PC-3 (cell line): ENCODE measurements at regions not wholly inside any gene's neighbourhood (a gene's known extent, or its start where the extent isn't known, plus 50 kb on each side); places are given as distances from the start of the nearest gene placed in this dataset.

Experiments
- ATAC-seq: fragments of 200-7000 bp; cut with Tn5 transposase; 2 replicates; pipeline ENCODE4 v1.9.1; 2020; ENCODE audit warnings: mild to moderate bottlenecking, moderate library complexity
- BruUV-seq: library from RNA; stranded (reverse); fragments of 400-500 nt; replicated peaks from 2 replicates; lab custom pipeline; 2021; lab: Mats Ljungman, UMichigan
- CTCF ChIA-PET: fragments of 300-600 bp; sonication (Branson Sonifier 250); formaldehyde crosslinking; loops from one replicate; lab custom pipeline; 2022; ENCODE audit warnings: antibody characterized with exemption; lab: Charles Lee
- POLR2A ChIA-PET: fragments of 300-600 bp; sonication (Branson Sonifier 250); formaldehyde crosslinking; loops from one replicate; lab custom pipeline; 2022; ENCODE audit warnings: antibody characterized with exemption; ENCODE audit not compliant: unreplicated experiment; lab: Charles Lee
- DNase-seq: peaks from one replicate; pipeline ENCODE4 v3.0.0-alpha.2; 2015
- H2AFZ ChIP-seq: fragments of 300-600 bp; sonication (generic); 2 replicates; pipeline ENCODE4 v1.6.0; 2016; ENCODE audit warnings: antibody characterized with exemption, low read length
- H3F3A ChIP-seq: fragments of 300-600 bp; sonication (generic); one replicate; pipeline ENCODE4 v1.6.0; 2017; ENCODE audit warnings: antibody characterized with exemption, low read length, control low read depth, mild to moderate bottlenecking; ENCODE audit not compliant: unreplicated experiment
- H3K27ac ChIP-seq: fragments of 300-600 bp; sonication (generic); 2 replicates; pipeline ENCODE4 v1.5.1; 2016; ENCODE audit warnings: mild to moderate bottlenecking, low read length
- H3K27me3 ChIP-seq: fragments of 300-600 bp; sonication (generic); 2 replicates; pipeline ENCODE4 v1.6.1; 2016; ENCODE audit warnings: low read length, mixed read lengths
- H3K36me3 ChIP-seq: fragments of 300-600 bp; sonication (generic); 2 replicates; pipeline ENCODE4 v1.6.1; 2016; ENCODE audit warnings: low read depth, mixed run types, low read length, mixed read lengths
- H3K4me1 ChIP-seq: fragments of 300-600 bp; sonication (generic); 2 replicates; pipeline ENCODE4 v1.5.1; 2016; ENCODE audit warnings: low read length; ENCODE audit not compliant: insufficient read depth
- H3K4me2 ChIP-seq: fragments of 300-600 bp; sonication (generic); 2 replicates; pipeline ENCODE4 v1.6.0; 2016; ENCODE audit warnings: low read length
- H3K4me3 ChIP-seq: fragments of 300-600 bp; sonication (generic); 2 replicates; pipeline ENCODE4 v1.5.1; 2016; ENCODE audit warnings: mild to moderate bottlenecking, low read length, mixed read lengths
- H3K79me2 ChIP-seq: fragments of 300-600 bp; sonication (generic); 2 replicates; pipeline ENCODE4 v1.6.1; 2017; ENCODE audit warnings: low read length, mixed read lengths
- H3K9ac ChIP-seq: fragments of 300-600 bp; sonication (generic); 2 replicates; pipeline ENCODE4 v1.6.0; 2016; ENCODE audit warnings: mild to moderate bottlenecking, low read length
- H3K9me2 ChIP-seq: fragments of 300-600 bp; sonication (generic); replicated peaks from 2 replicates; pipeline ENCODE4 v1.6.1; 2016; ENCODE audit warnings: mixed run types, low read length, mixed read lengths
- H3K9me3 ChIP-seq: fragments of 300-600 bp; sonication (generic); 2 replicates; pipeline ENCODE4 v1.6.1; 2016; ENCODE audit warnings: low read length, mixed read lengths
- H4K20me1 ChIP-seq: fragments of 300-600 bp; sonication (generic); 2 replicates; pipeline ENCODE4 v1.6.1; 2016; ENCODE audit warnings: low read length, mixed read lengths
- CTCF ChIP-seq: fragments of 300-600 bp; sonication (generic); conservative IDR thresholded peaks from 2 replicates; pipeline ENCODE4 v1.5.1; 2017; ENCODE audit warnings: antibody characterized with exemption, low read depth, mild to moderate bottlenecking, low read length
- EZH2 ChIP-seq: fragments of 300-600 bp; sonication (generic); IDR thresholded peaks from one replicate; pipeline ENCODE4 v1.6.1; 2017; ENCODE audit warnings: antibody characterized with exemption, mild to moderate bottlenecking, low read length; ENCODE audit not compliant: unreplicated experiment
- EZH2phosphoT487 ChIP-seq: fragments of 300-600 bp; sonication (generic); IDR thresholded peaks from 2 replicates; pipeline ENCODE4 v1.6.1; 2018; ENCODE audit warnings: mild to moderate bottlenecking, antibody characterized with exemption, low read length, borderline replicate concordance
- intact Hi-C: fragments of 100-400 bp; cut with micrococcal nuclease; formaldehyde crosslinking; loops from 2 replicates; pipeline ENCODE4 v1.9.0; 2023

GRCh38 chr1:82962658-82963057 lies 1036.3 kb downstream of the TTLL7 start:
- Histone ChIP-seq H3K4me1 (no peaks in the 10 kb centered on the region), H3K9me2 (no peaks in the 10 kb centered on the region), H3K4me2 (no peak overlapping the region), H3K4me3 (no peak overlapping the region), H4K20me1 (no peaks in the 10 kb centered on the region), H3F3A (no peaks in the 10 kb centered on the region), H2AFZ (no peak overlapping the region), H3K9ac (no peak overlapping the region), H3K36me3 (no peaks in the 10 kb centered on the region), H3K27ac (no peak overlapping the region), H3K9me3 (no peaks in the 10 kb centered on the region), H3K79me2 (no peaks in the 10 kb centered on the region), H3K27me3 (no peaks in the 10 kb centered on the region)
- no peak for ATAC-seq
- no peak for TF ChIP-seq CTCF
- TF ChIP-seq EZH2, result no peak
- no peak for TF ChIP-seq EZH2phosphoT487
- DNase-seq, result no peak
- ChIA-PET POLR2A (no interaction called here), CTCF (no interaction called here)
- BruUV-seq, result no TSS peak
- intact Hi-C loops, result no loop called here

GRCh38 chr1:82950606-82951200 lies 1048.2 kb downstream of the TTLL7 start:
- H3K36me3 ChIP-seq, result no peaks in the 10 kb centered on the region
- no peak overlapping the region for H3K4me3 ChIP-seq
- H3K9me2 ChIP-seq, result no peaks in the 10 kb centered on the region
- no peak overlapping the region for H3K4me2 ChIP-seq
- H3K4me1 ChIP-seq, result no peaks in the 10 kb centered on the region
- H3K79me2 ChIP-seq, result no peaks in the 10 kb centered on the region
- ChIA-PET CTCF (no interaction called here), POLR2A (no interaction called here)
- H4K20me1 ChIP-seq, result no peaks in the 10 kb centered on the region
- DNase-seq, result no peak
- H3K27ac ChIP-seq, result no peak overlapping the region
- intact Hi-C loops, result no loop called here
- no peaks in the 10 kb centered on the region for H3F3A ChIP-seq
- H3K9ac ChIP-seq, result no peak overlapping the region
- H3K9me3 ChIP-seq, result no peaks in the 10 kb centered on the region
- TF ChIP-seq EZH2phosphoT487 (no peak), EZH2 (no peak), CTCF (no peak)
- no peak for ATAC-seq
- H2AFZ ChIP-seq, result no peak overlapping the region
- no TSS peak for BruUV-seq
- H3K27me3 ChIP-seq, result 0 out of 2 replicates have a peak, but pooled peaks cover 8% of the 10 kb centered on the region

- intact Hi-C loops, result no loop called here
- Histone ChIP-seq H3K79me2 (no peaks in the 10 kb centered on the region), H3K4me3 (no peak overlapping the region), H3K4me2 (no peak overlapping the region), H3F3A (no peaks in the 10 kb centered on the region), H3K9me2 (no peaks in the 10 kb centered on the region), H3K27me3 (0 out of 2 replicates have a peak, but pooled peaks cover 8% of the 10 kb centered on the region), H3K4me1 (no peaks in the 10 kb centered on the region), H3K27ac (no peak overlapping the region), H3K9me3 (no peaks in the 10 kb centered on the region), H3K36me3 (no peaks in the 10 kb centered on the region), H3K9ac (no peak overlapping the region), H4K20me1 (no peaks in the 10 kb centered on the region), H2AFZ (no peak overlapping the region)
- TF ChIP-seq EZH2 (no peak), CTCF (no peak), EZH2phosphoT487 (no peak)
- BruUV-seq, result no TSS peak
- ChIA-PET CTCF (no interaction called here), POLR2A (no interaction called here)
- DNase-seq, result no peak
- ATAC-seq, result no peak
Observed at GRCh38 chr1:82948386-82948785, 1050.5 kb downstream of the TTLL7 start.
